ENCODE measurements at regions not wholly inside any gene's neighbourhood (a gene's known extent, or its start where the extent isn't known, plus 50 kb on each side); places are given as distances from the start of the nearest gene placed in this dataset.

DNA sequence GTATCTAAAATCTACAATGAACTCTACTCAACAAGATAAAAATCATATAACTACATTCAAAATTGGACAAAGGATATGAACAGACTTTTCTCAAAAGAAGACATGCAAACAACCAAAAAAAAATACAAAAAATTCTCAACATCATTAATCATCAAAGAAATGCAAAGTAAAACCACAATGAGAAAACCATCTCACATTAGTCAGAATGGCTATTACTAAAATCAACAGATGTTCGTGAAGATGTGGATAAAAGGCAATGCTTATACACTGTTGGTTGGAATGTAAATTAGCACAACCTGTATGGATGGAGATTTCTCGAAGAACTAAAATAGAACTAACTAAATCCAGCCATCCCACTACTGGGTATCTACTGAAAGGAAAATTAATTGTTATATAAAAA is 1080.8 kb downstream of the AMY1C start:
- TF ChIP-seq, protein P1, sequence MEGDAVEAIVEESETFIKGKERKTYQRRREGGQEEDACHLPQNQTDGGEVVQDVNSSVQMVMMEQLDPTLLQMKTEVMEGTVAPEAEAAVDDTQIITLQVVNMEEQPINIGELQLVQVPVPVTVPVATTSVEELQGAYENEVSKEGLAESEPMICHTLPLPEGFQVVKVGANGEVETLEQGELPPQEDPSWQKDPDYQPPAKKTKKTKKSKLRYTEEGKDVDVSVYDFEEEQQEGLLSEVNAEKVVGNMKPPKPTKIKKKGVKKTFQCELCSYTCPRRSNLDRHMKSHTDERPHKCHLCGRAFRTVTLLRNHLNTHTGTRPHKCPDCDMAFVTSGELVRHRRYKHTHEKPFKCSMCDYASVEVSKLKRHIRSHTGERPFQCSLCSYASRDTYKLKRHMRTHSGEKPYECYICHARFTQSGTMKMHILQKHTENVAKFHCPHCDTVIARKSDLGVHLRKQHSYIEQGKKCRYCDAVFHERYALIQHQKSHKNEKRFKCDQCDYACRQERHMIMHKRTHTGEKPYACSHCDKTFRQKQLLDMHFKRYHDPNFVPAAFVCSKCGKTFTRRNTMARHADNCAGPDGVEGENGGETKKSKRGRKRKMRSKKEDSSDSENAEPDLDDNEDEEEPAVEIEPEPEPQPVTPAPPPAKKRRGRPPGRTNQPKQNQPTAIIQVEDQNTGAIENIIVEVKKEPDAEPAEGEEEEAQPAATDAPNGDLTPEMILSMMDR (conservative IDR thresholded peaks at IDR 0.05): no peak
- TF ChIP-seq EZH2 (IDR thresholded peaks at IDR 0.05; ENCODE audit: low read depth): no peak

All from PC-9 (cell line).